Stromal cell of bone marrow (primary cell): ENCODE measurements at regions not wholly inside any gene's neighbourhood (a gene's known extent, or its start where the extent isn't known, plus 50 kb on each side); places are given as distances from the start of the nearest gene placed in this dataset.

Experiments
- DNase-seq: peaks from one replicate; pipeline ENCODE4 v3.0.0-alpha.2; 2012; ENCODE audit warnings: low read depth

DNA sequence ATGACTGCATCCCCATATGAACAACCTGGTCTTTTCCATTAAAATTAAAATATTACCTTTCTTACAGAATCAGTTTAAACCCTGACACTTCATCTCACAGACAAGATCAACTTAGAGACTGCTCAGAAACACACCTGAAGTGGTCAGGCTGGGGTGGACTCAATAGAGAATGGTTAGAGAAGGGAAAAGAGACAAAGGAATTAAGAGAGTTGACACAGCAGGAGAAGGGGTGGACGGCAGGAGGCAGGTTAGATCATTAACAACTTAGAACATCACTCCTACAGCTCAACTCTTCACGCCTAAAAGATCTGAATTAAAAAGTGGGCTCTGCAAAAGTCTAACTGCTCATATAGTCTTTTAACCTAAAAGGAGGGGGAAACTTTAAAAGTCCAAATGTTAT lies 157.7 kb upstream of the COL1A2 start:
- DNase-seq, result no peak

DNA sequence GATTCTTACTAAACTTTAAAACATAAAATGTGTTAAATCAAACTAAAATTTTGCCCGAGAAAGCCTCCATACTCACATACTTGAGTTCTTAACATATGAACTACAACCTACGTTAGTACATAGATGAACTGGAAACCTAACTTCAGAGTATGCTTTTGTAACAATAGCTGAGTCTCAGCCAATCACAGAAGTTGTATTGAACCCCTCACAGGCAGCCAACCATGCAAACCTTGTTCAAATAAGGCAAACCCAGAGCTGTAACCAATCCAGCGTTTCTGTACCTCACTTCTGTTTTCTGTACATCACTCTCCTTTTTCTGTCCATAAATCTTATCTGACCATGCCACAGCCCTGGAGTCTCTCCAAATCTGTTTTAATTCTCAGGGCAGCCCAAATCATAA lies 157.3 kb upstream of the COL1A2 start:
- DNase-seq, result no peak

DNA sequence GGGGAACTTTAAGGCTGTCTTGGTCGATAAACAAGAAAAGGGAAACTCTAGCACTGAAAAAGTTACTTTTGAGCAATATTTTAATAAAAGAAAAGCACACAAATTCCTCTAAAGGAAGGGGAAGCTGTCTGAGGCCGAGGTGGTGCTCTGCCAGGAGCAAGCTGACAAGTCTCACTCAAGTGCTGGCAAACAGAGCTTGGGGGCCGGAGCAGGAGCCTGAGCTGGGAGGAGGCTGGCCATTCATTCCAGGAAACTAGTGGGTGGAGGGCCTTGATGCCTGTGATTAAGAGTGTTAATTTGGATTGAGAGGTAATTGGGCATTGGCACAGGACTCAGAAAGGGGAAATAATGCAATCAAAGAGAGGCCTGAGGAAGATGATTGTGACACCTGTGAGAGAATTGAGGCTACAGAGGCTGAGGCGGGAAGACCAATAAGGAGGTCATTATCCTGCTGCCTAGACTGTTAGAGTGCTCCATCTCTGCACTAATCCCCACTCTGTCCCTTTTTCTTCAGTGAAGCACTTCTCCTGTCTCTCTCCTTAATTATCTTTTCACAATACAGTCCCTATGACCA lies 154.9 kb upstream of the COL1A2 start:
- DNase-seq, result no peak

DNA sequence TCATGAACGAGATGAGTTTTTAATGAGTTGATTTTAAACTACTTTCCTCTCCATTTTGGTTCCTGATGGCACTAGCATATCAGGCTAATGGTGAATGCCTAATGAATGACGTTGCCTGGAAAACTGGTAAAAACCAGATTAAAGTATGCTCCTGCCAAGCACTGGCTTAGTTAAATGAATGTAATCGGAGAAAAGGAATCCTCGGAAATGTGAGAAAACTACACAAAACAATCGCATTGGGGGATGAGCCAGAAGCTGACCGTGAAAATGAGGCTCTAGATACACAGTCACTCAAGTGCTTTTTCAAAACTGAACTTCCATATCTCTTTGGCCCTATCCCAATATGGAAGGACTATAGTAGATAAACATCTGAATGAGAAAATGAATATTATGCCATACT lies 153.8 kb upstream of the COL1A2 start:
- no peak for DNase-seq

DNA sequence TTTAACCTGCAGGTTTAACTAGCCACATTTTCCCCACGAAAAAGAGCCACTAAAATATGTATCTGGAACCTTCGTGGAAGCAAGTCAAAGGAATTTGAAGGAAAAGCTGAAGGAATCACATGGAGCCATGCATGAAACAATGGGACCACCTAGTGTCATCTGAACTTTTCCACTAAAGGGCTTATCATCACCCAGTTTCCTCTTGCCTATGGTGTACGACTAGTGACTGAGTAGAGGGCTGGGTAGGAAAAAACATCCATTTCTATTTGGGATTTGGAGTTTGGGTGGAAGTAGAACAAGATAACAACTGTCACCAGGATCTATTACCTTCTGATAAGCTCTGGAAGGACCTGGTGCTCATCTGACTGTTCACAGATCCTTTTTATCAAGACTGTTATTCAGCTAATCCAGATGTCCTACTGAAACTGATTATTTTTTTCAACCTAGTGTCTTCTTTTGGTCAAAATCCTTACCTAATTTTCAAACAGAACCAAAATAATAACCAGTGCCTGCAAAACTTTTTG lies 153.2 kb upstream of the COL1A2 start:
- DNase-seq, result no peak

DNA sequence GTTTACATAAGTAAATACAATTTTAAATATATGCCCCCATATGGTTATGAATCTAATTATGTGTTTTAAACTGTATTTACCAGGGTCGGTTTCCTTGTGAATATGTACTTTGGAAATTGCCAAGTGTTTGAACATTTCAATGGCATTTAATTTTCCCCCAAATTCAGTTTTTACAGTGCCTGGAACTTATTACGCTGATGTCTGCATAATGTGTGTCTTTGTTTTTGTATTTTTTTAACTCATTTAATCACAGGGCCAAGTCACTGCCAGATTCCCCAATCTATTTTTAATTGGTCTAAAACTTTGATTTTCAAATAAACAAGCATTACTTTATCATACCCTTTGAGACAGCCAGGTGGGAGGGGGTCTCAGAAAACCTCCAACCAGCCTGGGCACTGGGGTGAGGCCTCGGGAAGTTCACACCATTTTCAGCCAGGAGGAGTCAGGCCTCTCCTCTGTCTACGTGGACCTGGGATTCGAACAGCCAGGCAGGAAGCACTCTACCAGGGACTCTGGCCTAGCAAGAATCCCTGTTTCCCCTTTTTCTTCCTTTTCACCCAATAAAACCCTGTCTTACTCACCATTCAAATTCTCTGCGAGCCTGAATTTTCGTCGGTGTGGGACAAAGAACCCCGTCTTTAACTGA lies 151.5 kb upstream of the COL1A2 start:
- DNase-seq, result no peak

DNA sequence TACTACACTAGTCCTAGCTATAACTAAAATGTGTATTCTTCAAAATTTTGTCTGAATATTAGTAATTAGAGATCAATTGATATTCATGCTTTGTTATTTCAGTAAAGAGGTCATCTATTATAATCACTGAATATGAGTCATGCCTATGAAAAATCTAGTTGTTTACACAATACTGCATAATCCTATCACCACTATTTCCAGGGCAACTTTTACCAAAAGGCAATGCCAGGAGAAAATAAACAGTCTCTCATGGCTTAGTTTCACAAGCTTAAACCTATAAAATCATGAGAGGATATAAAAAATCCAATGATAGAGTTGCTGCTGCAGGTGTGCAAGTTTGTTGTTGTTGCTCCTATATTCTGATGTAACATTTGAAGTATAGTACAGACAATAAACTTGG lies 149.9 kb upstream of the COL1A2 start:
- DNase-seq, result no peak

DNA sequence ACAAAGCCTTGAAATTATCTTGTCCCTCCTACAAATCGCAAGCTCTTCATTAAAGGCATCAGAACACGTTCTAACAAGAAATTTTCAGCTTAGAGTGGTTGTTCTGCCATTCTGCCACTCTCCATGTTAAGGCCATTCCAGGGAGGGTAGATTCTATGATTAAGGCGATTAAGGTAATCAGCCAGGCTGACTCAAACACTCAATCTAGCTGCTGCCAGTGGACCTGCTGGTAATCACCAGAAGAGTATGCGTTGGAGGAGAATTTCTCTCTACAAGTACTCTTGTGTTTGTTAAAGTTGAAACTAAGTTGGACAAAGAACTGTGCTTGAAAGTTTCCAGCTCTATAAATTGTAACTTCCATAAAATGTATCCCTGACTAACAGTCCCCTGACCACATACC lies 149.2 kb upstream of the COL1A2 start:
- DNase-seq, result no peak

DNA sequence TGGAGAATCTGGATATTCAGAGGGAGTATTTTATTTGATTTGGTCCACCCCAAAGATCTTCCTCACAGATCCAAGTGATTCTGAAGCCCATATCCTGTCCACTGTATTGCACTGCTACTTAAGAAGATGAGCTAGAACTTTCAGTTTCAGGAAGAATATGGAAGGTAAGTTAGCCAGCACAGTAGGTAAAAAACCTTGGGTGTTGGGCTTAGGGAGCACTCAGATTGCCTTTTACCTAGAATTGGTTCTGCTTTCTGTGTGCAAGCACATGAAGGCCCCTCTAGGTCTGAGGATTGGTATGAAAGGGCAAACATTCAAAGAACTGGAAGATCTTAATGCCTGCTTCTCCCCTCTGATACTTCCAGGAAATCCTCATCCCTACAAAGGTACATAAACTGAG lies 146.7 kb upstream of the COL1A2 start:
- no peak for DNase-seq

DNA sequence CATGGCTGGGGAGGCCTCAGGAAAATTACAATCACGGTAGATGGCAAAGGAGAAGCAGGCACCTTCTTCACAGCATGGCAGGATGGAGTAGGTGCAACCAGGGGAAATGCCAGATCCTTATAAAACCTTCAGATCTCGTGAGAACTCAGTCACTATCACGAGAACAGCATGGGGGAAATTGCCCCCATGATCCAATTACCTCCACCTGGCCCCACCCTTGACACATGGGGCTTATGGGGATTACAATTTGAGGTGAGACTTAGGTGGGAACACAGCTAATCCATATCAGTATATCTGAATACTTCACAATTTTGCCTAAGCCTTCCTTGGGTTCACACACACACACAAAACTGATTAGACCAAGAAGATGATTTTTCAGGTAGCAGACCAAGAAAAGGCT lies 145.1 kb upstream of the COL1A2 start:
- no peak for DNase-seq

DNA sequence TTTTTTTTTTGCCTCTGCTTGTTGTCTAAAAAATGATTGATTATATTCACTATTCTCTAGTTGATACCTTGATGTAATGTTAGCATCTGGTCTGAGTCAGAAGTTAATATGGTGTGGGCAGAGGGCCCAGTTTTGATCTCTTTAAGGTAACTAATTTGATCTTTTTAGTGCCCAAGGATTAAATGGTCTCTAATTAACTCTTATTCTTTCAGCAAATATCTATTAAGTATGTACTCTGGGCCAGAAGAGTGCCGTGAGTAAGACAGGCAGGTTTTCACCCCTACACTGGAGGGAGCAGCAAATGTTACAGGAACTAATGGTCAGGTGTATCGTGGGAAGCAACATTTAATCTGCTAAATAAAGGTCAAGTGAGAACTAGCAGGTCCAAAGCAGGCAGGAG lies 144.6 kb upstream of the COL1A2 start:
- DNase-seq, result no peak

DNA sequence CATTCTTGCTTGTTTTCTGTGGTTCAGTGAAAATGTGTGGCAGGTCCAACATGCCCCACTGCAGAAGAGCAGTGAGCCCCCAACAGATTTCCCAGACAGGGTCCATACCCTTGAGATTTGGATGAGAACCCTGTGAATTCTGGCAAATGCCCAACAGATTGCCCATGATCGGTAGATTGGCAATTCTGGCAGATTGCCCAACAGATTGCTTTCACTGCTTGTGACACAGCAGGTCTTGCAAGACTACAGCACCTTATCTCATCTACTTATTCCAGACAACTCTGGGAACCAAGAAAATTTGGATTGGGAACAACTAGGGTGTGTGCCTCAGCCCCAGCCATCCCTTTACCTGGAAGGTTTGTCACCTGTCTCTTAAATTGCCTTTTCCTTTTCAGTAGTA lies 143.7 kb upstream of the COL1A2 start:
- no peak for DNase-seq

DNA sequence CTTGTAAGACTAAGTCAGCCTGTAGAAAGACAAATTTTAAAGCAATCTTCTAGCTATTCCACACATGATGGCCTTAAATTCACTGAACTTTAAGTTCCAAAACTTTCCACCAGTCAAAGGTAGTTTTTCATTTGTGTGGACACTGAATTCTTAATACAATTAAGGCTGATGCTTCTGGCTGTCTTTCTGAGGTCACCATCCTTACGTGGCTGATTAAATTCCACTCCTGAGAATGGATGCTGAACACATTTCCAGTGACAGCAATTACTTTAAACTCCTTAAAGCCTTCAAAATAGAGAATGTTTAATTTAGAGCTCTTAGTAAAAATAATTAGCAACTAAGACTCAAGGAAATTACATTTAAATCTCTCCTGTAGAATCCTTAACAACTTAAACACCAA lies 142.6 kb upstream of the COL1A2 start:
- DNase-seq, result no peak

DNA sequence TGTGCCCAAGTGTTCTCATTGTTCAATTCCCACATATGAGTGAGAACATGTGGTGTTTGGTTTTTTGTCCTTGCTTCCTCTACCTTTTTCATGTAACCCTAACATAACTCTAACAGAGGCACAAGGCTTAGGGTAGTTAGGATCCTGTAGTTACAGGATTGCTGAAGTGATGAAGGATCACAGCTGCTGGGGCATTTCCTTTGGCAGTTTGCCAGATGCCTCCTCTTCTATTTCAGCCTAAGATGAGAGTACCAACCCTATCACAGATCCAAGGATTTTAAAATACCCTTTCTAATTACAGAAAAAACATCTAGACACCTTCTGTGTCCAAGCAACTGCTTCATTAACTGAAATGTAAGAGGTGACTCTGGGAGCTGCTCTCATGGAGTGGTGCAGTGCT lies 141.7 kb upstream of the COL1A2 start:
- no peak for DNase-seq

DNA sequence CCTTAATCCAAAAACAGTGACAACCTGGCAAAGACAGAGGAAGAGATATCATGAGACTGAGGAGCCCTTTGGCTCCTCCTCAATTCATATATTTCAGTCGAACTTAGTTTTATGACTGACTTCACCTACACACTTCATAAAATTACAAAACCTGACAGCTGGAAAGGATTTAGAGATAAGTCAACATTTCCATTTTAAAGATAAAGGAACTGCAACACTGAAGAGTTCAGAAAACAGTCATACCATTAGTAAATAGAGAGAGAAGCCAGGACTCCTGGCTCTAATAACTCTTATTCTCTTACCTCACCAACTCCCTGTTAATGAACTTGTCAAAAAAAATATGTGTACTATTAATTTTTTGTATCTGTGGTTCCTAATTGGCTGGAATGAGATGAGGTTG lies 141.0 kb upstream of the COL1A2 start:
- DNase-seq, result no peak

DNA sequence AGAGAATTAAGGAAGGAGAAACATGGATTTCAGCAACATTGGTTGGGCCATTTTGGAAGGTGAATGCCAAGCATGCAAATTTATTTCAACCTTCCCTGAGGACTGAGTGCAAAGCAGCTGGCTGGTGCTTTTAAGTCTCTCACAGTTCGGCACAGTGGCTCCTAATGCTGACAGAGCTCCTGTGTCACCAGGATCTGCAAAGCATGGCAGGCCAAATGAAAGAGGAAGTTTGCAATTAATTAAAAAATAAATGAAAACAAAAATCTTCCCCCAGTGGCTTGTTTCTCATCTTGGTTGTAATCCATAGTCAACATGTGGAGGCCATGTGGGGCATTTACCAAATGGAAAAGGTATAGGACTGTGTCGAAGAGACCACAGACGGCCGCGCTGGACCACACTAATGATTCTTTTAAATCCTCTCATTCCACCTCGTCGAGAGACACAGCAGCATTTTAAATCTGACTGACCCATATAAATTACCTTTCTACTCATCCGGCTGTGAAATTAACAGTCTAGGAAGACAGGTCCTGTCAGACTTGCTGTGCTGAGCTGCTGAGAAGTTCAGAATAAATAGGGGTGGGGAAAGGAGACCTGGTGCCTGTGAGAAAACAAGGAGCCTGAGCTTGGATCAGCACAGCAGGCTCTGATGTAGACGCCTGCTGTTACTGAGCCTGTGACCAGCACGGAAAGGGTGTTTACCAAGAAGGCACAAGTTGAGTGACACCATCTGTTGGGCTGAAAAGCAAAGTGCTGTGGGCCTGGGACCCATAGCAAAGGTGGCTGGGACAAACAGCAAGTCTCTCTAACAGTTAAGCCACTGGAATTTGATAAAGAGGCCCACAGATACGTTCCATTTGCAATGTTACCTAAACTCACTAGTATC lies 136.0 kb upstream of the COL1A2 start:
- no peak for DNase-seq

DNA sequence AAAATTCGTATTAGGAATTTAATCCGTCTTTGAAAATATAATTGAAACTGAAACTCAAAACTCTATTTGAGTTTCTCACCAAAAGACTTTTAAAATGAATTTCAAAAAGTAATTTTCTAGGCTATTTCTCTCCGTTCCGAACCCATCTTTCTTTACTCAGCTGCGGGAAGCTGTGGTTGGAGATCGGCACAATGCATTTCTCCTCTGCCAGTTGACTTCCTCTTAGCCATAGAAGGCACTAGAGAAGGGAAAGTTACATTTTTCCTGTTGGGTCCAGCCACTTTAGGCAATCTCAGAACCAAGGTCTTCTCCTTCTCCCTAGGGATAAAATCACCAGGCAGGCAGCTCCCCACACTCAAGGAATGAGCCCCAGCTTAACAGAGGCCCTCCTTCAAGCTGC lies 133.6 kb upstream of the COL1A2 start:
- no peak for DNase-seq

DNA sequence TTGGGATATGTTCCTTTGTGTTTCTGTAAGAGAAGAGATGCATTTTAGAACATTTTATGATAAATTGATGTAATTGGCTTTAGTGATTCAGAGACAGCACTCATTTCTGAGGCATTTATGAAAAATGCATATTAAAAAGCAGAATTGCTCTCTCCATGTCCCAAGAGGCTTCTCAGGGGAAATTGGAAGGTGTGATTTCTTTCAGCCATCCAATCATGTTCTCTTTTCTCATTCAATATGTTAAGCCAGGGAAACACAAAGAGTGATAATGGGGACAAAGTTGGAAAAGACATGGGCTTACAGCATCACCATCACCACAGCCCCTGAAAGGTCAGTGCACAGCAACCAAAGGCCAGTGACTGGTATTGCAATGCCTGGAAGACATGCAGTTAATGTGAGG lies 129.9 kb upstream of the COL1A2 start:
- DNase-seq, result peak; percentile 23

DNA sequence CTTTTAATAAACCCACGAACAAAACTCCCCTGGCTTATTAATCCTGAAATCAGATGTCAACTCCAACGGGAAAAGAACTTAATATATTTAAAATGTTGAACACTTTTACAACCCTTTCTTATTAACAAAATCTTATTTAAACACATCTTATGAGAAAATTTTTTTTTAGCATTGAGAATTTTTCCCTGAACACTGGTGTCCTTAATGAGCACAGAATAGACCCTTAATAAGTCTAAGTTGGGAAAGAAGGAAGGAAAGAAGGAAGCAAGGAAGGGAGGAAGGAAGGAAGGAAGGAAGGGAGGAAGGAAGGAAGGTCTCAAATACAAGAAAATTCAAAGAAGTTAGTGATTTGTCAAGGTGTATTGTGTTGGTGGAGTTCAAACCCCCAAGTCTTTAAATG lies 129.2 kb upstream of the COL1A2 start:
- no peak for DNase-seq

DNA sequence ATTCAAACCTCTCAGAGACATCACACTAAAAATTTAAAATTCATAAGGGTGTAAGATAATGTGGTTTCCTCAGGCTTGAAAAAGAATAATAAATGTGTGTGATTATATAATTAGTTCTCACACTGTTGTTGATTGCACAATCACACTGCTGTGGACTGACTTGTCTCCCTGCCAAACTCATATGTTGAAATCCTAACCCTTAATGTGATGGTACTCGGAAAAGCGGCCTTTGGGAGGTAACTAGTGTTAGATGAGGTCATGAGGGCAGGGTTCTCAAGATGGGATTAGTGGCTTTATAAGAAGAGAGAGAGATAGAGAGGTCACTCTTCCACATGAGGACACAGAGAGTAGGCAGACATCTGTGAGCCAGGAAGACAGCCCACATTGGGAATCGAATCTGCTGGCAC lies 128.5 kb upstream of the COL1A2 start:
- peak; percentile 54 for DNase-seq

DNA sequence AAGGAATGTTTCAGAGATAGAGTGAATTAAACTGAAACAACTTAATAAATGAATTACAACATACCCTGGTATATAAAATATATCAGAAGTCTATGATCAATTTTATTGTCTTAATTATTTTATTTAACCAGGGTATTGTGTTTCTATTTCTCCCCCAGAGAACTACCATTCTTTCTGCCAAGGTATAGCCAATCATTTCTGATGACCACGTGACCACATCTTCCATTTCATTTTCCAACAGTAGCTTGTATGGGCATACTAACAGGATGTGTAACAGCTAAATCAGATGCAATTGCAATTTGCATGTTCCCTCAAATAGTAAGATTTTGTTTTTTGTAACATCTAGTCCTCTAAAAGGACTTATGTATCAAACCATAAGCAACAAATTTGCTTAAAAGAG lies 123.9 kb upstream of the COL1A2 start:
- DNase-seq, result no peak

DNA sequence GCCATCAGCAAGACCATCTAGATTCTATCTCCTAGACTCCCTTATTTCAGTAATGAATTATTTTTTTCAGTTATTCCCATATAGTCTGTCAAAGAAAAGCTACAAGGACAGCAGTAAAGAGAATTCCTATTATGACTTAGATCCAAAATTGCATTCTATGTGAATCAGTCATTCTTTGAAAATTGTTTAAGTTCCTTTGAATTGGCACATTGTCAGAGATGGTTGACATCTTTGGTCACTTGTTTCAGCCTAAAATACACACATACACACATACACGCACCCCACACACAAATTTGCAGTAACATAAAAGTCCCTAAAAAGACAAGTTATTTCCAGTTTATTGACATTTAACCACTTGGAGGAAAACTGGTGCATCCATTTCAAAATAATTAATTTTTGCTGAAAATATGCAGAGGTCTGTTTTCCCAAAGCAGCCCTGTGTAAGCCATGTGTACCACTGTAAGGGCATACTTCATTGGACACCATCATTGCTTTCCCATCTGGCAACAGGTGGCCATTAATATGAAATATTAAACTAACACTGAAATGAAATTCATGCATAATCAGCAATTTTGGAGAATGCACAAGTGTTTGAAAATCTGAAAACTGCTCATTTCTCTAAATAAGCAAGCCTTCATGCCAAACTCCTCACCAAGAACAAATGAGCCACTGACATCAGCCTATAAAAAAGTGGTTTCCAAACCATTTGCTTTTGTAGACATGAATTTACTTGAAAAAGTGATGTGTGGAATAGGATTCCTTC lies 121.7 kb upstream of the COL1A2 start:
- no peak for DNase-seq

DNA sequence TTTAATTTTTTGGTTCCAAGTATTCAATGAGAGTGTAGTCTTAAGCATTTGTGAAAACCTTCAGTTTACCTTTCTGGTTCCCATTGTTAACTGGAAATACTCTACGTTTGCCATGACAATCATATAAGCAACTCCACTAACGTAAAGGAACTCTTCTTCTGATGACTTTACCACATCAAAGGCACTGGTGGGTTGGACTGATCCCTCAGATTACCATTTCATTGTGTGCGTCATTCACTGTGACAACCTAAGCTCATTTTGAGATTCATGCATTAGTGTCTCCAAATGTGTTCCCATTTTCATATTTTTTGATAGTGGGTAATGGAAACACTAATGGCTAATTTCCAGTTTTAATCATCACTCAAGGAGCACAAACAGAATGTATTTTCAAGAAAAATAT lies 119.9 kb upstream of the COL1A2 start:
- no peak for DNase-seq
